ENCODE measurements at regions not wholly inside any gene's neighbourhood (a gene's known extent, or its start where the extent isn't known, plus 50 kb on each side); places are given as distances from the start of the nearest gene placed in this dataset.
"Not testable (repeated sequence)": the region's sequence is repeated elsewhere in the genome, so short reads cannot be mapped to it uniquely, and the experiment has no call there.

- no peak for DNase-seq (ENCODE audit: low read depth)
These were observed 430.3 kb upstream of the MAOA start for GRCh38 chrX:43225626-43226328.

GRCh38 chrX:43238461-43238945 lies 417.6 kb upstream of the MAOA start:
- DNase-seq (ENCODE audit: low read depth): no peak

- DNase-seq (ENCODE audit: low read depth): no peak
These were observed 416.7 kb upstream of the MAOA start for GRCh38 chrX:43239356-43239755.

GRCh38 chrX:43255596-43255995 lies 400.5 kb upstream of the MAOA start:
- no peak for DNase-seq (ENCODE audit: low read depth)

GRCh38 chrX:43266487-43266886 lies 389.6 kb upstream of the MAOA start:
- no peak for DNase-seq (ENCODE audit: low read depth)

- DNase-seq (ENCODE audit: low read depth): no peak
These were observed 388.4 kb upstream of the MAOA start for GRCh38 chrX:43267652-43268051.

- DNase-seq (ENCODE audit: low read depth): no peak
These were observed 386.9 kb upstream of the MAOA start for GRCh38 chrX:43269201-43269600.

GRCh38 chrX:43277879-43278278 lies 378.2 kb upstream of the MAOA start:
- DNase-seq (ENCODE audit: low read depth): no peak

GRCh38 chrX:43278440-43278839 lies 377.7 kb upstream of the MAOA start:
- DNase-seq (ENCODE audit: low read depth): no peak

- DNase-seq (ENCODE audit: low read depth): no peak
These were observed 376.7 kb upstream of the MAOA start for GRCh38 chrX:43279341-43279808.

GRCh38 chrX:43283187-43283586 lies 372.9 kb upstream of the MAOA start:
- DNase-seq (ENCODE audit: low read depth): no peak

- not testable (repeated sequence) for DNase-seq (ENCODE audit: low read depth)
These were observed 344.5 kb upstream of the MAOA start for GRCh38 chrX:43311625-43312024.

- no peak for DNase-seq (ENCODE audit: low read depth)
These were observed 343.1 kb upstream of the MAOA start for GRCh38 chrX:43313035-43313434.

- no peak for DNase-seq (ENCODE audit: low read depth)
These were observed 341.6 kb upstream of the MAOA start for GRCh38 chrX:43314525-43314924.

- no peak for DNase-seq (ENCODE audit: low read depth)
These were observed 340.5 kb upstream of the MAOA start for GRCh38 chrX:43315622-43316021.

- DNase-seq (ENCODE audit: low read depth): no peak
These were observed 340.0 kb upstream of the MAOA start for GRCh38 chrX:43316146-43316545.

GRCh38 chrX:43317378-43317777 lies 338.7 kb upstream of the MAOA start:
- no peak for DNase-seq (ENCODE audit: low read depth)

GRCh38 chrX:43328358-43328946 lies 327.6 kb upstream of the MAOA start:
- no peak for DNase-seq (ENCODE audit: low read depth)

GRCh38 chrX:43333543-43333942 lies 322.6 kb upstream of the MAOA start:
- DNase-seq (ENCODE audit: low read depth): no peak

- DNase-seq (ENCODE audit: low read depth): no peak
These were observed 310.9 kb upstream of the MAOA start for GRCh38 chrX:43345166-43345565.

GRCh38 chrX:43349363-43349762 lies 306.7 kb upstream of the MAOA start:
- peak; percentile 0 for DNase-seq (ENCODE audit: low read depth)

- DNase-seq (ENCODE audit: low read depth): no peak
These were observed 305.2 kb upstream of the MAOA start for GRCh38 chrX:43350935-43351334.

- no peak for DNase-seq (ENCODE audit: low read depth)
These were observed 298.4 kb upstream of the MAOA start for GRCh38 chrX:43357741-43358140.

- DNase-seq (ENCODE audit: low read depth): no peak
These were observed 283.1 kb upstream of the MAOA start for GRCh38 chrX:43373032-43373431.
